Loucy (cell line): ENCODE measurements at regions not wholly inside any gene's neighbourhood (a gene's known extent, or its start where the extent isn't known, plus 50 kb on each side); places are given as distances from the start of the nearest gene placed in this dataset.

ENCODE experiments used
- H2AFZ ChIP-seq: fragments of 200-600 bp; sonication (generic); 2 replicates; pipeline ENCODE4 v1.6.0; 2016; ENCODE audit warnings: antibody characterized with exemption, mild to moderate bottlenecking, low read length, moderate library complexity
- H3F3A ChIP-seq: fragments of 200-600 bp; 2 replicates; pipeline ENCODE4 v1.6.0; 2016; ENCODE audit warnings: antibody characterized with exemption, low read depth, mild to moderate bottlenecking
- H3K27me3 ChIP-seq: fragments of 200-600 bp; sonication (generic); 2 replicates; pipeline ENCODE4 v1.6.1; 2014; ENCODE audit warnings: low read length, mild to moderate bottlenecking; ENCODE audit not compliant: insufficient read depth, poor library complexity, severe bottlenecking
- H3K36me3 ChIP-seq: fragments of 200-600 bp; sonication (generic); 2 replicates; pipeline ENCODE4 v1.6.1; 2016; ENCODE audit warnings: low read length; ENCODE audit not compliant: insufficient read depth
- H3K4me1 ChIP-seq: fragments of 200-600 bp; sonication (generic); 2 replicates; pipeline ENCODE4 v1.5.1; 2014; ENCODE audit warnings: low read length, mild to moderate bottlenecking; ENCODE audit not compliant: insufficient read depth, poor library complexity, severe bottlenecking
- H3K4me2 ChIP-seq: fragments of 200-600 bp; sonication (generic); 2 replicates; pipeline ENCODE4 v1.6.0; 2014; ENCODE audit warnings: antibody characterized with exemption, low read length, low read depth, mild to moderate bottlenecking; ENCODE audit not compliant: poor library complexity, severe bottlenecking
- H3K4me3 ChIP-seq: fragments of 200-600 bp; sonication (generic); 2 replicates; pipeline ENCODE4 v1.5.1; 2014; ENCODE audit warnings: low read length, mild to moderate bottlenecking, mixed read lengths; ENCODE audit not compliant: poor library complexity, severe bottlenecking
- H3K79me2 ChIP-seq: fragments of 200-600 bp; sonication (generic); 2 replicates; pipeline ENCODE4 v1.6.1; 2014; ENCODE audit warnings: low read length; ENCODE audit not compliant: insufficient read depth
- H3K9ac ChIP-seq: fragments of 200-600 bp; sonication (generic); 2 replicates; pipeline ENCODE4 v1.6.0; 2014; ENCODE audit warnings: mild to moderate bottlenecking, low read depth, low read length, moderate library complexity; ENCODE audit not compliant: poor library complexity, severe bottlenecking
- H3K9me2 ChIP-seq: fragments of 200-600 bp; sonication (generic); replicated peaks from 2 replicates; pipeline ENCODE4 v1.6.1; 2016; ENCODE audit warnings: low read depth, low read length, mixed read lengths
- H3K9me3 ChIP-seq: fragments of 200-600 bp; sonication (generic); 2 replicates; pipeline ENCODE4 v1.6.1; 2014; ENCODE audit warnings: mild to moderate bottlenecking, antibody characterized with exemption, low read length, low read depth; ENCODE audit not compliant: insufficient read depth
- H4K20me1 ChIP-seq: fragments of 200-600 bp; sonication (generic); 2 replicates; pipeline ENCODE4 v1.6.0; 2014; ENCODE audit warnings: antibody characterized with exemption, low read length, mild to moderate bottlenecking; ENCODE audit not compliant: insufficient read depth, poor library complexity, severe bottlenecking
- EZH2phosphoT487 ChIP-seq: fragments of 200-600 bp; IDR thresholded peaks from 2 replicates; pipeline ENCODE4 v1.6.1; 2018; ENCODE audit warnings: antibody characterized with exemption, mild to moderate bottlenecking, moderate library complexity, borderline replicate concordance
- TF ChIP-seq, protein P1 (sequence below): fragments of 200-600 bp; sonication (generic); conservative IDR thresholded peaks from 2 replicates; pipeline ENCODE4 v1.5.1; 2014; ENCODE audit warnings: mild to moderate bottlenecking, antibody characterized with exemption, low read length

DNA sequence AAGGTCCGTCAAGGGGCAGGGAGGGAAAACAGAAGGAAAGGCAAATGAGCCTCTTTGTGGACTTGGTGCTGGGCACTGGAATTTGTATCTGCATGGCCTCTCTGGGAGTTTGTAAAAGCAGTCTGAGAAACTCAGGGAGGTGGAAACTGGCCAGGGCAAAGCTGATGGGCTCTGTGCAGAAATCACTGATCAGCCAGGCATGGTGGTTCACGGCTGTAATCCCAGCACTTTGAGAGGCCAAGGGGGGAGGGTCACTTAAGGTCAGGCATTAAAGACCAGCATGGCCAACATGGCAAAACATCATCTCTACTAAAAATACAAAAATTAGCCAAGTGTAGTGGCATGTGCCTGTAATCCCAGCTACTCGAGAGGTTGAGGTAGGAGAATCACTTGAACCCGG, 369.9 kb upstream of the ZNF507 start:
- Histone ChIP-seq H4K20me1 (no peaks in the 10 kb centered on the region), H3K9me2 (no peaks in the 10 kb centered on the region), H3K9ac (no peak overlapping the region), H3K4me3 (no peak overlapping the region), H3F3A (no peaks in the 10 kb centered on the region), H3K4me1 (no peaks in the 10 kb centered on the region), H3K9me3 (peaks cover 16% of the 10 kb centered on the region; the same call in 1 of the 2 replicates), H3K79me2 (no peaks in the 10 kb centered on the region), H3K27me3 (no peaks in the 10 kb centered on the region), H2AFZ (no peak overlapping the region), H3K36me3 (no peaks in the 10 kb centered on the region), H3K4me2 (no peak overlapping the region)
- TF ChIP-seq, protein P1, sequence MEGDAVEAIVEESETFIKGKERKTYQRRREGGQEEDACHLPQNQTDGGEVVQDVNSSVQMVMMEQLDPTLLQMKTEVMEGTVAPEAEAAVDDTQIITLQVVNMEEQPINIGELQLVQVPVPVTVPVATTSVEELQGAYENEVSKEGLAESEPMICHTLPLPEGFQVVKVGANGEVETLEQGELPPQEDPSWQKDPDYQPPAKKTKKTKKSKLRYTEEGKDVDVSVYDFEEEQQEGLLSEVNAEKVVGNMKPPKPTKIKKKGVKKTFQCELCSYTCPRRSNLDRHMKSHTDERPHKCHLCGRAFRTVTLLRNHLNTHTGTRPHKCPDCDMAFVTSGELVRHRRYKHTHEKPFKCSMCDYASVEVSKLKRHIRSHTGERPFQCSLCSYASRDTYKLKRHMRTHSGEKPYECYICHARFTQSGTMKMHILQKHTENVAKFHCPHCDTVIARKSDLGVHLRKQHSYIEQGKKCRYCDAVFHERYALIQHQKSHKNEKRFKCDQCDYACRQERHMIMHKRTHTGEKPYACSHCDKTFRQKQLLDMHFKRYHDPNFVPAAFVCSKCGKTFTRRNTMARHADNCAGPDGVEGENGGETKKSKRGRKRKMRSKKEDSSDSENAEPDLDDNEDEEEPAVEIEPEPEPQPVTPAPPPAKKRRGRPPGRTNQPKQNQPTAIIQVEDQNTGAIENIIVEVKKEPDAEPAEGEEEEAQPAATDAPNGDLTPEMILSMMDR = no peak
- TF ChIP-seq EZH2phosphoT487 = no peak

DNA sequence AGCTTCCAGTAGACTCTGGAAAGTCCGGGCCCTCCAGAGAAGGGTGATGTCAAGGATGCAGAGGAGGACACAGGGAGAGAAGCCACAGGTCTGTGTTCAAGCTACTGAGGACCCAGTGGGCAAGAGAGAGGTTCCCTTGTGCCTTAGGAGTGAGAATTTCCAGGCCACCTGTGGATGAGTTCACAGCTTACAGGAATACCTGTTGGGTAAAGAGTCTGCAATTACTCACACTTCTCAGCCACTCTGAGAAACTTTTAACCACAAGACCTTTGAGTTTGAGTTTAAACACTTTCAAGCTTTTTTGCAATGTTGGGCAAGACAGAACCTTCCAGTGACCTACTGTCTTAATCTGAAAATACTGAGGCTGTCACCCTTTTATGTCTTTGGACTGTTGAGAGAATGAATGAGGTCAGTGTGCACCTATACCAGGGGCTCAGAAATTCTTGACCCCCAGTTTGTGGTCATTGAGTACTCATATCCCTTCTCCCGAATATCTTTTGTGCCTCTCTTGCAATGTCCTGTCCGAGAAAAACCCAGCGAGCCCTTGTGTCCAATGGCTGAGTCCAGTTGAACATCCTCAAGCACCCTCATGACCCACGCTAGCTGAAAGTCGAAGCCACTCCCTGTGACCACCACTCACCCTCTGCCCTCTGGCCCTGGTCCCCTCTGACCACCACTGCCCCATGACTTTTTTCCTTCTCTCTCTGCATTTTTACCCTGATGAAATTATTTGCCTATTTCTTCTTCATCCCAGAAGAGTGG, 368.5 kb upstream of the ZNF507 start:
- Histone ChIP-seq H3K36me3 (no peaks in the 10 kb centered on the region), H3K9me2 (no peaks in the 10 kb centered on the region), H3K4me1 (no peaks in the 10 kb centered on the region), H3K4me3 (no peak overlapping the region), H3K79me2 (no peaks in the 10 kb centered on the region), H2AFZ (no peak overlapping the region), H3K27me3 (no peaks in the 10 kb centered on the region), H3F3A (no peaks in the 10 kb centered on the region), H3K9ac (no peak overlapping the region), H3K9me3 (peaks cover 16% of the 10 kb centered on the region; the same call in 1 of the 2 replicates), H4K20me1 (no peaks in the 10 kb centered on the region), H3K4me2 (no peak overlapping the region)
- TF ChIP-seq EZH2phosphoT487 = no peak
- TF ChIP-seq, protein P1 = no peak

DNA sequence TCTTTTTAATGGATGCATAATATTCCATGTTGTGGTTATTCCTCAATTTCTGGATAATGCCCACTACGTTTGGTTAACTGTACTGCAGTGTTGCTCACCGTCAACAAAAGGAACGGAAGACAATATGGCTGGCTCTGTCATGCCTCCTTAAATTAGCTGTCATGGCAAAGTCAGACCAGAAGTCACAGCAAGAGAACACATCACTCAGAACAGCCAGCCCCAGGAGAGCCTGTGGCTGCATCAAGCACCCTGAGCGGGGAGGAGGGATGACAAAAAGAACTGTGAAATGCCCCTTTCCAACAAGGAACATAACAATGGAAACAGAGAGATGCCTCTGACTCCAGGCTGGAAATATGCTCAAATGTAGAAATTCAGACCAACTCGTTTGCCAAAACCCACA, 366.0 kb upstream of the ZNF507 start:
- H2AFZ ChIP-seq = no peak overlapping the region
- no peaks in the 10 kb centered on the region for H3K27me3 ChIP-seq
- no peaks in the 10 kb centered on the region for H4K20me1 ChIP-seq
- no peaks in the 10 kb centered on the region for H3K36me3 ChIP-seq
- H3K4me2 ChIP-seq = no peak overlapping the region
- no peak overlapping the region for H3K9ac ChIP-seq
- H3K9me2 ChIP-seq = no peaks in the 10 kb centered on the region
- peaks cover 11% of the 10 kb centered on the region; the same call in 1 of the 2 replicates for H3K9me3 ChIP-seq
- TF ChIP-seq, protein P1 = no peak
- TF ChIP-seq EZH2phosphoT487 = no peak
- H3K4me3 ChIP-seq = no peak overlapping the region
- H3F3A ChIP-seq = no peaks in the 10 kb centered on the region
- no peaks in the 10 kb centered on the region for H3K79me2 ChIP-seq
- no peaks in the 10 kb centered on the region for H3K4me1 ChIP-seq
